ENCODE measurements at regions not wholly inside any gene's neighbourhood (a gene's known extent, or its start where the extent isn't known, plus 50 kb on each side); places are given as distances from the start of the nearest gene placed in this dataset.

GRCh38 chr2:7102826-7103225 is 185.6 kb downstream of the RNF144A start:
- TF ChIP-seq POLR2A (IDR thresholded peaks at IDR 0.05) = no peak
- no peak for TF ChIP-seq CTCF (IDR thresholded peaks at IDR 0.05)
- no peak overlapping the region for H3K4me3 ChIP-seq
- no peaks in the 10 kb centered on the region for H3K36me3 ChIP-seq
- H3K9me3 ChIP-seq = no peaks in the 10 kb centered on the region
- intact Hi-C loops (cut with DNase I) = no loop called here
- 94 to 96% (median 96%) methylated on average over 4 of the region's 4 CpGs for WGBS, 4 donors
- DNase-seq (no peak), ATAC-seq (no peak)
- H3K27ac ChIP-seq = no peak overlapping the region
- H3K4me1 ChIP-seq = no peaks in the 10 kb centered on the region
- H3K27me3 ChIP-seq = no peaks in the 10 kb centered on the region

GRCh38 chr2:7108792-7109532 is 191.8 kb downstream of the RNF144A start:
- intact Hi-C loops (cut with DNase I) = no loop called here

GRCh38 chr2:7109533-7109885 is 192.3 kb downstream of the RNF144A start:
- TF ChIP-seq POLR2A (IDR thresholded peaks at IDR 0.05) (no peak), CTCF (IDR thresholded peaks at IDR 0.05) (no peak)

More at GRCh38 chr2:7108792-7109532, 191.8 kb downstream of the RNF144A start:
- TF ChIP-seq POLR2A (IDR thresholded peaks at IDR 0.05) = no peak
- no peak for TF ChIP-seq CTCF (IDR thresholded peaks at IDR 0.05)
- H3K27me3 ChIP-seq = no peaks in the 10 kb centered on the region
- no peak overlapping the region for H3K27ac ChIP-seq
- H3K36me3 ChIP-seq = no peaks in the 10 kb centered on the region
- H3K4me3 ChIP-seq = no peak overlapping the region
- ATAC-seq = no peak
- H3K4me1 ChIP-seq = no peaks in the 10 kb centered on the region
- no peak for DNase-seq
- WGBS, 4 donors = 87 to 93% (median 90%) methylated on average over 13 of the region's 13 CpGs
- peaks cover 0 to 5% (median 0%) of the 10 kb centered on the region in 12 donors for H3K9me3 ChIP-seq

GRCh38 chr2:7111626-7112025 is 194.4 kb downstream of the RNF144A start:
- ATAC-seq (no peak), DNase-seq (no peak)
- Histone ChIP-seq H3K4me1 (no peaks in the 10 kb centered on the region), H3K9me3 (peaks cover 0 to 13% (median 0%) of the 10 kb centered on the region in 12 donors), H3K36me3 (no peaks in the 10 kb centered on the region), H3K4me3 (no peak overlapping the region), H3K27ac (no peak overlapping the region), H3K27me3 (no peaks in the 10 kb centered on the region)
- intact Hi-C loops (cut with DNase I) = no loop called here
- TF ChIP-seq CTCF (IDR thresholded peaks at IDR 0.05) (peak in 1 of 12 donors; percentile 10), POLR2A (IDR thresholded peaks at IDR 0.05) (no peak)

More at GRCh38 chr2:7109533-7109885, 192.3 kb downstream of the RNF144A start:
- DNase-seq = no peak
- Histone ChIP-seq H3K4me3 (no peak overlapping the region), H3K36me3 (no peaks in the 10 kb centered on the region), H3K27me3 (no peaks in the 10 kb centered on the region), H3K9me3 (peaks cover 0 to 10% (median 0%) of the 10 kb centered on the region in 12 donors), H3K4me1 (no peaks in the 10 kb centered on the region), H3K27ac (no peak overlapping the region)
- intact Hi-C loops (cut with DNase I) = no loop called here
- no peak for ATAC-seq
- WGBS, 4 donors = 86 to 96% (median 91%) methylated on average over 5 to 6 of the region's 6 CpGs

Data from heart left ventricle (tissue), 16 donors.